GOT3 (cell line): ENCODE measurements at regions not wholly inside any gene's neighbourhood (a gene's known extent, or its start where the extent isn't known, plus 50 kb on each side); places are given as distances from the start of the nearest gene placed in this dataset.
"Not testable (repeated sequence)": the region's sequence is repeated elsewhere in the genome, so short reads cannot be mapped to it uniquely, and the experiment has no call there.

Source experiments
- DNase-seq: peaks from one replicate; lab custom pipeline; 2025; ENCODE audit warnings: mixed read lengths; lab: John Stamatoyannopoulos, UW

DNA sequence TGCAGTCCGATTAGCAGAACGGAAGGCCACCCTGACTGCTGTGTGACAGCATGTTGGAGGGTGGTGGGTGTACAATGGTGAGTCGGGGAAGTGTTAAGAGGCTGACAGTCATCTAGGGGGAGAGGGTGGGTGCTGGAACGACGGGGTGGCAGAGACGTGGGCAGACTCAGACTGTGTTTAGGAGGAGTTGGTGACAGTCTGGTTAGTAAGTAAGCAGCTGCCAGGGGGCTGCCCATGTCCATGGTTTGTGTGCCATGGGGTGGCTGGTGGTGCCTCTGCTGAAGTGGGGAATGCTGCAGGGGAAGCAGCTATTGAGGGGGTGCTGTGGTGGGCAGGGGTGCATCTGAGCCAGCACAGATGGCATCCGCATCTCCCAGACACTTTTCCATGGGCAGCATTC lies 51.3 kb upstream of the BOD1 start:
- no peak for DNase-seq

DNA sequence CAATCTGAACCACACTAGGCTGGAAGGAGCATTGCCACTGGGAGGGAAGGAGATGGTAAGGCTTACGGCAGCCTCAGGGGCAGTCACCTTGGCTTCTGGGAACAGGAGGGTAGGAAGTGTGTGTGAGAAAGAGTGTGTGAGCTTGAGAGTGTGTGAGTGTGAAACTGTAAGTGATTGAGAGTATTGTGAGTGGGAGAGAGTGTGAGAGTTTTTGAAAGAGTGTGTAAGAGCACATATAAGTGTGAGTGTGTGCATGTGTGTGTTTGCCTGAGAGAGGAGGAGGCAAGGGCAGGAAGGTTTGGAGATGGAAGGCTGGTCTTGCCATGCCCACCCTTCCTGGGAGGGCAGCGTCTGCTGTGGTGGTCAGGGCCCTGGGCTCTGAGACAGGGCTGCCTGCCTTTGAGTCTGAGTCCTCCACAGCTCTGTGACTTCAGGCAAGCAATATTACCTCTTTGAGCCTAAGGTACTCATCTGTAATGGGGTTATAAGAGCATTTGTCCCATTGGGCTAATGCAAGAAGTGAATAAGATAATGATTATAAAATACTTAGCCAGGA lies 51.9 kb upstream of the BOD1 start:
- no peak for DNase-seq

DNA sequence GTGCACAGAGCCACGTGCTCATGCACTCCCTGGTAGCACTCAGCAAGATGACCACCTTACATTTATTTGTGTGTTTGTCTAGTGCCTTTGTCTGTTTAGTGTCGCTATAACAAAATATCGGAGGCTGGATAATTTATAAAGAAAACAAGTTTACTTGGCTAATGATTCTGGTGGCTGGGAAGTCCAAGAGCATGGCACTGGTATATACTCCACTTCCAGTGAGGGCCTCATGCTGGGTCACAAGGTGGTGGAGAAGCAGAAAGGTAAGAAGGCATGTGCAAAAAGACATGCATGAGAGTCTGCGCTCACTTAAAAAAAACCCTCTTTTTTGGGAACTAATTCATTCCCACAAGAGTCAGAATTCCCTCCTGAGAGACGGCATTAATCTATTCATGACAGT lies 52.5 kb upstream of the BOD1 start:
- DNase-seq = no peak

DNA sequence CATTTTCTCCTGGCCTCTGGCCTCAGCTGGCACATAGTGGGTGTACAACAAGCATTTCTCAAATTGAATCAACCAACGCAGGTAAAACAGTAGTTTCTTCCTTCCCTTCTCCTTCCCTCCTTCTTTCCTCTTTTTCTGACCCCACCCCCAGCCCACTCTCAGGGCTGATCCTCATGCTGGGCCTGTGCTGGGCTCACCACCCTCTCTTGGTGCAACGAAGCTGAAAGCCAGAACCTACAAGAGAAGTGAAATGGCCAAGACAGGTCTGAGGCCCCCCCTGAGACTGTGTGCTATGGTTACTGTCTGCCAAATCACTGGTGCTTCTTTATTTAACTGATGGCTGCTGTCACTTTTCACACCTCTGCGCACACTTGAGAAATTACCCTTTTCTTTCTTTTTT lies 53.0 kb upstream of the BOD1 start:
- DNase-seq = no peak

DNA sequence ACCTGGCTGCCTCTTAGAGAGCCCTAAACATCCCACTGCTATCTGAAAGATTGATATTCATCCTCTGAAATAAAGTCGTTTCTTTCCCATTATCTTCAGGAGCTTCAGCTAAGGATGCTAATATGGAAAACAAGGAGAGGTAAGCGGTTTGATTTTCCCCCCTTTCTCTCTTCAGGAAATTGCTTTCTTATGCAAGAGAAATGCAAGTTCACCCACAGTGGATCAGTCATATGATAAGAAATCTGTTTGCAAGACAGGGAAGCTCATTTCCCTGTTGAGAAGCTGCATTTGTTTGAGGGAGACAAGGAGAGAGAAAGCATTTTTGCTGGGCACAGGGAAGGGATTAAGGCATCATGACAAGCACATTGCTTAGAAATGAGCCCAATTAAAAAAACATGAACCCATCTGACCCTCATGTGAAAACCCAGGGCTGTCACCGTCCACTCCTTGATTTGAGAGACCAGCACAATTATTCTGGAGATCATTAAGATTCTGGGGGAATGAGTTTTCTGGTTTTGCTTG lies 53.7 kb upstream of the BOD1 start:
- DNase-seq = no peak

DNA sequence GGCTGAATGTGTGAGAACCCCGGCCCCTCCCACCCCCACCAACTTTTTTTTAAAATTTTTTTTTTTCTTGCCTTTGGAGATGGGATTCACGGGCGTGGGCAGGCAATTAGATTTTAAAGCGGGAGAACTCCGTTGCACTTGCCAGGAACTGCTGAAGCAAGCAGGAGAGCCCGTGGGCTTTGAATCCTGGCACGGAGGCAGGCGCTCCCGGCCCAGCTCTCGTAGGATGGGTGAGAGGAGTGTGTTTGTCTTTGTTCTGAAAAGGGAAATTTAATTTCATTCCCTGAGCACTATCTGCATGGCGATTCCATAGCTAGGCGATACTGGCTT lies 54.3 kb upstream of the BOD1 start:
- no peak for DNase-seq

DNA sequence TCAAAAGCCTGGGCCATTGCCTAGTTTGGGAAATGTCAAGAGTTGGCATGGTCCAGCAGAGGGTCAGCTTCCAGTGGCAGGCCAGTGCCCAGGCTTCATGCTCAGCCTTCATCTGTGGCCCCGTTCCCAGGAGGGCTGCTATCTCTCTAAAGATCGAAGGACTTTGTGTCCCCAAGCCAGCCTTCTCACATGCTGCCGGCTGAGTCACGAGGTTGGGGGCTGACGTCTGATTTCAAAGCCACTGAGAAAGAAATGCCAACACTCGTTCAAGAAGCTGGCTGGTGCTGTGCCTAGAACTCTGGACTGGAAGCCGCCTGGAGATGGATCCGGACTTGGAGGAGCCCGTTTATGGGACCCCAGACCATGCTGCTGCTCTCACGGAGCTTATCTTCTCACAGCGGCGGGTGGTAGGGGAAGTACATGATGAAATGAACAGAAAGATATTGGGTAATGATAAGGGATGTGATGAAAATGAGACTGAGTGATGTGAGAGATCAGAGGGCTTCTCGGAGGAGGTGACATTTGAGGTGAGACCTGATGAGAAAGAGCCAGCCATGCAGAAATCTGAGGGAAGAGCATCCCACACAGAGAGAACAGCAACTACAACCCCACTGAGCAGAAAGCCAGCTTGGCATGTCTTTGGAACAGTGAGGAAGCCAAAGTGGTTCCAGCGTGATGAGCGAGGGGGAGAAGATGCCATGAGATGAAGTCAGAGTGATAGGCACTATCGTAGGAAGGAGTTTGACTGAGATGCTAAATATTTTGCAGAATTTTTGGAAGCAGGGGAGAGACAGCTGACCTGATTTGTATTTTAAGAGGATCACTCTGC lies 54.9 kb upstream of the BOD1 start:
- DNase-seq = no peak

DNA sequence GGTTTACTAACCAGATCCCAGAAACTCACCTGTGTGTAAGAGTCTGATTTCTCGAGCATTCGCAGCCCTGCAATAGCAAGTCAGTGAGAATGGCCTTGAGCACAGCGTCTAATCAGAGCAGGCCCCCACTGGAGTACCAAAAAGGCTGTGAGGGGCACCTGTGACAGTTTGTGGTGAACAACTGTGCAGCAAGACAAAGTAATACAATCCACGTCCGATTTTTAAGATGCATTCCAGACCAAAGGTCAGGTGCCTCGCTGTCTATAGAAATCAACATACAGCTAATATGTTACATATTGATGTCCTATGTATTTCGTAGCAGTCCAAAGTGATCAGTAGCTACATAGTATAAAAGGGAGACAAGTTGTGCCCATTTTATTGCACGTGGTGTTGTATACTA lies 55.7 kb upstream of the BOD1 start:
- DNase-seq = no peak

DNA sequence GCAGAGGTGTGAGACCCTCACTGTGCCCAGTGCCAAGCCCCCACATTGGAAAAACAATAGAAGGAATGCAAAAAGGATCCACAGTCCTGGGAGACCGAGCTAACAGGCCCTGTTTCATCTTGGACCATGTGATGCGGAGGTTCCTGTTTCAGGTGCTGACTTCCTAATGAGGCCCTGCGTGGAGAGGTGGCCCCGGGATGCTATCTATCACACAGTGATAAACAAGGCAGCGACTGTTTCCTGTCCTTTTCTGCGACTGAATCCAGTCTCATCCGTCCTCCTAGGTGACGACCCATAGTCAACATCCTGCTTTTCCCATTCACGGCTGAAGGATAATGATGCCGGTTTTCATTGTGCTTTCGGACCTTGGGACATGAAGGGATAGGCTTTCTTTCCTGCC lies 56.4 kb upstream of the BOD1 start:
- DNase-seq = no peak

DNA sequence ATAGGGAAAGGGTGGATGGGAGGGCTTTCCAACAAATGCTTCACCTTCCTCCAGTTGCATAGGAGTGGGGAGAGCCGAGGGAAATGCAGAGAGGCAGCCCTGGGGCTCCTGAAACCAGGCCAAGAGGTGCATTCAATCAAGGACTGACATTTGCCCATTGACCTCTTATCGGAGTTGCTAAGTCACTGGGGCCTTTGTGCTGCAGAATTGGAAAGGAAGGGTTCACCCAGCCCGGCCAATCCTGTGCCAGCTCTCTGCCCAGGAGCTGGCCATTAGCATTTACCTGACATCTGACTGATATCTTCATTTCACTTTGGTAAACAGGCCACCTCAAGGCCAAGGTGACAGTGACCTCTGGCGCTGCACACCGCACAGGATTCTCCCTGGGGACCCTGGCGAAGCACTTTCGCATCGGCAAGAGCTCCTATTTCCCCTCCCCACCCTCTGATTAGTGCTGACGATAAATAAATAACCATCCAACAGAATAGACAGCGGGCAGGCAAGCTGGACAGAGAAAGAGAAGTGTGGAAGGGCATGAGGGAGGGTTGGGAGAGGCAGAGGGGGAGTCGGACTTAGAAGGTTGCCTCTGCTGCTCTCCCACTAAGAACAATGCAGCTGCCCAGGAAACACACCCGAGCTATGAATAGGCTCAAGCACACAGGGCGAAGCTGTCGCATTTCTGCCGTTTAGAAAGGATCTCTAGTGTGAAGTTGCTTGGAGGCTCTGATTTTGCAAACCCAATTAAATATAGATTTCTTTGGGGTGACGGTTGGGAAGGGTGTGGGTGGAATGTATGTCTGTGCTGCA lies 57.0 kb upstream of the BOD1 start:
- no peak for DNase-seq

DNA sequence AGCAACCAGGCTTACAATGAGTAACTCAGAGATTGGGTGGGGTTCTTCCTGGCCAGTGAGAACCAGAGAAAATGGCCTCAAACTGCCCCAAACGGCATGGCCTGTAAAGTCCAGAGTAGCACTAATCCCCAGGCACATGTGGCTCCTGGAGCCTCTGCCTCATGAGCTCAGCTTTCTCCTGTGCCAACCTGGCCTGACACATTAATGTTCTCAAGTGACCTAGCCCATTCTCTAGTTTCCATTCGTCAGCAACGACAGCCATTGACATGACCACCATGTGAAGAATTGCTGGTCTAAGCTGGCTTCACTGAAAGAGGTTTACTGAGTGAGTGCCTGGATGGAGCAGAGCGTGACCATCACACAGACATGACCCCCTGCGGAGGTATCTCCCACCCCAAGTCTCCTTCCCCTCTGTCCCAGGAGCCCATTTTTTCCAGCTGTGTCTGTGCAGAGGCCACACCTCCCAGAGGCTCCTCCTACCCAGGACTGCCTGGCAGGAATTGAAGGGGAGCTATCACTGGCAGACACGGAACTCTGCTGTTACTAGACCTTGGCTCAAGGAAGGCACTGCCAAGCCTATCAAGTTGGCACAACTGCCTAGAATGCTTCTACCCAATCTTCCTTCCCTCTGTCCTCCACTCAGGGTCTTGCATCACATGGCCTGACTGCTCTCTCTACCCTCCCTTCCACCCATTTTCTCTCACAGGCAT lies 59.0 kb upstream of the BOD1 start:
- DNase-seq = no peak

DNA sequence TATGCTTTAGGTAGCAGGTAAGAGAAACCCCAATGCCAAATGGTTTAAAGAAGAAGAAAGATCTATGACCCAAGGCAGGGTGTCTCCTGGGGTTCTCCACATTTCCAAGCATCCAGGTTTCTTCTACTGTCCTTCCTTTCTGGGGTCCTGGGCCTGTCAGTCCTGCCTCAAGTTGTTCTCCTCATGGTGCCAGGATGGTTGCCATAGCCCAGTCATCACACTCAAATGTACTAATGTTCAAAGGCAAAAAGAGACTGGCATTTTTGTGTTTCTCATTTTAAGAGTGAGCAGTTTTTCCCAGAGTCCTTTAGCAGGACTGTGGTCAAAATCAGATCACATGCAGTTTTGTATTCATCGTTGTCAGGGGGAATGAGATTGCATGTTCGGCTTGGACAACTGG lies 59.9 kb upstream of the BOD1 start:
- no peak for DNase-seq

DNA sequence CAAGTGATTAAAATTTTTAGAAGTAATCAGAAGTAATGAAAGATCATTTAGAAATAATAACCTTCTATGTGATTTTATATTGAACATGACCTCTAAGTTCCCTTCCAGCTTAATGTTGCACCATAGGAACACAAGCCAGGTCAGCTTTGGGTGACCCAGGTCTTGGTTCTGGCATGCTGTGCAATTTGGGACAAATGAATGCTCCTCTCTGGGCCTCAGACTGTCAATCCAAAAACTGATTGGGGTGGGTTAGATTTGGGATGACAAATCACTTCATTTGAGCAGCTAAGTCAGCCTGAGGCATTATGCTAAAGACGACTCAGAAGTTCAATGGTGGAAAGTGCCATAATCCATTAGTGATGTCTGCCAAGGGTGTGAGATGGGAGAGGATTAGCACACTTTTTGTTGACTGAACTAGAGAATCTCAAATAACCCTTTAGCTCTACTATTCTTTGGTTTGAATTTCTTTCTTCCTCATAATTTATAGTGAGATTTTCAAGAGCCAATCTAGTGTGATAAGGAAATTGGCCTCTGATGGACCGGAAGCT lies 60.7 kb upstream of the BOD1 start:
- DNase-seq = no peak

DNA sequence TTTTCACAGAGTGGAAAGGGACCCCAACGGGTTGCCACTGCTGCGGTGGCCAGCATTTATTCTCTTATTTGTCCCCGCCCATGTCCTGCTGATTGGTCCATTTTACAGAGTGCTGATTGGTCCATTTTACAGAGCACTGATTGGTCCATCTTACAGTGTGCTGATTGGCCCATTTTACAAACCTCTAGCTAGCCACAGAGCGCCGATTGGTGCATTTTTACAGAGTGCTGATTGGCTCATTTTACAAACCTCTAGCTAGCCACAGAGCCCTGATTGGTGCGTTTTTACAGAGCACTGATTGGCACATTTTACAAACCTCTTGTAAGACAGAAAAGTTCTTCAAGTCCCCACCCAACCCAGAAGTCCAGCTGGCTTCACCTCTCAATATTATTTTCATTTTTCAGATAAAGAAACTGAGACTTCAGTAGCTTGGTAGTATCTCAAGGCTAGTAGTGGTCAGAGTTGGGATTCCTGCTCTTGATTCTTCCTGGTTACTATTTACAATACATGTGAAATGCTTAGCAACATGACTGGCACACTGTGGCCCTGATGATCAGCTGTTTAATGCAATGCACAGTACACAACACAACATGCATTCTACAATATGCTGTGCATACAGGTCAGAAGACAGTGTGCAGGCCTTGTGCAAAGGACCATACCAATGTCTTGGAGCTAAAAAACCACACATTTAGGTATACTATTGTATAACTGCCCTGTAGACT lies 63.6 kb upstream of the BOD1 start:
- no peak for DNase-seq

DNA sequence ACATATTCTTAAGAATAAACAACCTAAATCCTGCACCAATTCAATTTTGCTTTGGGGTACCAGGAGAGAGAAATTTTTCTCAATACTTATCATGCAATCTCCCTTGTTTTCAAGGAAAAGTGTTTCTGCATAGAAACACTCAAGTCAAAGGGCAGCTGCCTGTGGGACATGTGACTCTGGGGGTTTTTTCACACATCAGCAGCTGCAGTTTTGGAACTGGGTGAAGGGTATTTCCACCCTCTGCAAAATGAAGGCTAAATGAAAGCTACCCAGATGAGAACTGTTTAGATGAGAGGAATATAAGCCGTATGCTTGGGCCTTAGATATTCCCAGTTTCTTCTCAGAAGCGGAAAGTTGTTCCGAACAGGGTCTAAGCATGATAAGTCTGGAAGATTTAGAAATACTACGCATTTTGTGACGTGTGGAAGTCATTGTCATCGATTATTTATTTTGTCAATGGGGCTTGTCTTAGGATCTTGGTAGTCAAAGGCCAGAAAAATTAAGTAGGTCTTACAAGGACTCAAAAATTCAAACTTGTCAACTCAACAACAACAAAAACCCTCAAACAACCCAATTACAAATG lies 64.3 kb upstream of the BOD1 start:
- DNase-seq = no peak

DNA sequence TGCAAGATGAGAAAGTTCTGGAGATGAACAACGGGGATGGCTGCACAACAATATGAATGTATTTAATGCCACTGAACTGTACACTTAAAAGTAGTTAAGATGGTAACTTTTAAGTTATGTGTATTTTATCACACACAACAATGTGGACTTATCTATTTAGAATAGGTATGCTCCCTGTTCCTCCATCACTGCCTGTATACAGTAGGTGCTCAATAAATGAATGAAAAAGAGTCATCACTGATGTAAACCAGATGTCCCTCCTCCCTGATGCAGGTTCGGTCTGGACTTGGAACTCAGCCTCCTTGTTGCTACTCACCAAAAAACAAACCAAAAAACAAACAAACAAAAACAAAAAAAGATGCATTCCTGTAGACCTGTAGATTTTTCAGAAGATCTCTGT lies 65.9 kb upstream of the BOD1 start:
- DNase-seq = no peak

DNA sequence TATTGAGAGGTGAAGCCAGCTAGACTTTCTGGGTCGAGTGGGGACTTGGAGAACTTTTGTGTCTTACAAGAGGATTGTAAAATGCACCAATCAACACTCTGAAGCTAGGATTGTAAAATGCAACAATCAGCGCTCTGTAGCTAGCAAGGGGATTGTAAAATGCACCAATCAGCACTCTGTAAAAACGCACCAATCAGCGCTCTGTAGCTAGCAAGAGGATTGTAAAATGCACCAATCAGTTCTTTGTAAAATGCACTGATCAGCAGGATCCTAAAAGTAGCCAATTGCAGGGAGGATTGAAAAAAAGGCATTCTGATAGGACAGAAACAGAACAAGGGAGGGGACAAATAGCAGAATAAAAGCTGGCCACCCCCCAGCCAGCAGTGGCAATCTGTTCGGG lies 68.1 kb upstream of the BOD1 start:
- DNase-seq = not testable (repeated sequence)

DNA sequence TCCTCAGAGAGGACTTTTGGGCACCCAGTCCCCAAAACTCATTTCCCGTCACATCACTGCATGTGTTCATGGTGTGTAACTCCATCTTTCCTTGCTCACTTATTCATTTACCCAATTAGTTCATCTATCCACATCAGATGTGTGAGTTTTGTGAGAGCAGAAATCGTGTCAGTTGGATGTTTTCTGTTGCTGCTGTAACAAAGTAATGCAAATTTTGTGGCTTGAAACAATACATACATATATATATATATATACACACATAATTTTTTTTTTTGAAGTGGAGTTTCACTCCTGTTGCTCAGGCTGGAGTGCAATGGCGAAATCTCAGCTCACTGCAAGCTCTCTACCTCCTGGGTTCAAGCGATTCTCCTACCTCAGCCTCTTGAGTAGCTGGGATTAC lies 70.5 kb upstream of the BOD1 start:
- DNase-seq = no peak

DNA sequence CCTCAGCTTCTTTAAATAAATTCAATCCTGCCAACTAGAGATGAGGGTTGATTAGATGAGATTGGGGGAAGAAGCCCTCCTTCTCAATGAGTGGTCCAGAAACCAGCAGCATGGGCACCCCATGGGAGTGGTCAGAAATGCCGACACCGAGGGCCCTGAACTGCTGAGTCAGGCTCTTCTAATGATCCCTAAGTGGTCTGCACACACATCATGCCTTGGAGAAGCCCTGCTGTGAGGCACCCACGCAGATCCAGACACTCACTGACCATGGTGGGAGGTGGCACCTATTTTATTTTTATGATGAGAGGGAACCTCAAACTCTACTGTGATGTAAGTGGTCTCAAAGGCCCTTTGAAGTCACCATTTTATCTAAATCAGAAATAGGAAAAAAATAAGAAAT lies 72.3 kb upstream of the BOD1 start:
- DNase-seq = no peak

DNA sequence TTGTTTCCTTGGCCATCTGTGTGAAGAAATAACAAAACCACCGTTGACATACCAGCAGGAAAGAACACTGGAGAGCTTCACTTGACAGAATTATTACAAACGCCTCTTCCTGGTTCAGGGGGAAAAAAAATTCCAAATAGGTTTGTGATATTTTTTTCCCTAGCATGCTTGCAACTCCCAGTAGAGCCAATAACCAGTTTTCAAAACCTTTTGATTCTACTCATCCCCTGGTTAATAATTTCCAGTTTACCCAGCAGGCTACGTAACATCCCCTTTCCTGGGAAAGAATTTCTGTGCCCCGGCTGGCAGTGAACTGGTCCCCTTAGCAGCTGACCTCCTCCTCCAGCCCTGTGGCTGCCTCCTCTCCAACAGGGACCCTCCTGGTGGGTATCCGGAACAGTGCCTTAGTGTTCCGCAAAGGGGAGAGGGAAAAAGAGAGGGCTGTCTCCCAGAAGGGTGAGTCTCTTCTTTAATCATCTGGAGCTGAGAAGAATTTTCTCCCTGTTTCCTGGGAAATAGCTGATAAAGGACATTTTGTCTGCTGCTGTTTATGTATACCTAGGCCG lies 72.8 kb upstream of the BOD1 start:
- DNase-seq = no peak
